H1 (cell line): ENCODE measurements at regions not wholly inside any gene's neighbourhood (a gene's known extent, or its start where the extent isn't known, plus 50 kb on each side); places are given as distances from the start of the nearest gene placed in this dataset.

Experiments
- CTCF ChIA-PET: fragments of 300-600 bp; sonication (Branson Sonifier 250); formaldehyde crosslinking; loops from one replicate; lab custom pipeline; 2021; ENCODE audit not compliant: partially characterized antibody; lab: Charles Lee
- POLR2A ChIA-PET: fragments of 300-600 bp; sonication (Branson Sonifier 250); formaldehyde crosslinking; loops from one replicate; lab custom pipeline; 2021; ENCODE audit warnings: inconsistent platforms; ENCODE audit not compliant: partially characterized antibody; lab: Charles Lee
- DNase-seq, 2 experiments: peaks; one replicate each; pipeline versions ENCODE4 v3.0.0 to v3.0.0-alpha.2; 2010 to 2022; ENCODE audit warnings: low spot score in 2 of 2, low read depth in 1 of 2, mixed read lengths in 1 of 2
- FAIRE-seq: peaks from 2 replicates; lab custom pipeline; 2011; peaks lifted over from hg19 to GRCh38; lab: Jason Lieb, UNC
- H2AFZ ChIP-seq: 2 replicates; pipeline ENCODE4 v1.8.1; 2012; ENCODE audit warnings: low read length, inconsistent platforms
- H2AK5ac ChIP-seq: 2 replicates; pipeline ENCODE4 v1.6.1; 2013; ENCODE audit warnings: low read depth, low read length
- H2BK120ac ChIP-seq: replicated peaks from 2 replicates; pipeline ENCODE3; 2013; ENCODE audit warnings: low read depth, low read length, inconsistent platforms
- H2BK12ac ChIP-seq: 2 replicates; pipeline ENCODE4 v1.6.1; 2013; ENCODE audit warnings: low read depth, low read length
- H2BK15ac ChIP-seq: 2 replicates; pipeline ENCODE4 v1.6.1; 2013; ENCODE audit warnings: low read length
- H2BK20ac ChIP-seq: 2 replicates; pipeline ENCODE4 v1.6.1; 2013; ENCODE audit warnings: low read length
- H2BK5ac ChIP-seq: 2 replicates; pipeline ENCODE4 v1.6.1; 2013; ENCODE audit warnings: low read depth, low read length
- H3K14ac ChIP-seq: 2 replicates; pipeline ENCODE4 v1.6.1; 2013; ENCODE audit warnings: inconsistent platforms; ENCODE audit not compliant: insufficient read length
- H3K18ac ChIP-seq: 2 replicates; pipeline ENCODE4 v1.6.1; 2013; ENCODE audit warnings: low read length; ENCODE audit errors: extremely low read depth
- H3K23ac ChIP-seq: 2 replicates; pipeline ENCODE4 v1.6.1; 2013; ENCODE audit warnings: inconsistent platforms; ENCODE audit not compliant: insufficient read length
- H3K23me2 ChIP-seq: 2 replicates; pipeline ENCODE4 v1.6.1; 2013; ENCODE audit warnings: low read depth, low read length
- H3K27ac ChIP-seq: 2 replicates; pipeline ENCODE4 v1.6.1; 2011; ENCODE audit warnings: low read depth, low read length, inconsistent platforms
- H3K27me3 ChIP-seq, 4 experiments: replicated peaks in 1 of 4; 1 replicate in 1 of 4; 2 replicates in 3 of 4; pipeline versions ENCODE4 v1.6.1 to v1.8.1; 2011 to 2013; ENCODE audit warnings: low read length in 3 of 4, mild to moderate bottlenecking in 3 of 4, inconsistent platforms in 2 of 4, mixed read lengths in 2 of 4, moderate library complexity in 1 of 4; ENCODE audit not compliant: control insufficient read depth in 3 of 4, insufficient read depth in 3 of 4; ENCODE audit errors: extremely low read depth in 1 of 4
- H3K36me3 ChIP-seq, 4 experiments: 2 replicates each; pipeline versions ENCODE4 v1.6.1 to v1.8.1; 2011 to 2013; ENCODE audit warnings: mild to moderate bottlenecking in 4 of 4, low read length in 3 of 4, moderate library complexity in 2 of 4, control low read depth in 1 of 4, inconsistent platforms in 1 of 4; ENCODE audit not compliant: insufficient read depth in 4 of 4, control insufficient read depth in 2 of 4
- H3K4ac ChIP-seq: replicated peaks from 2 replicates; pipeline ENCODE3; 2013; ENCODE audit warnings: low read length, low read depth, mixed read lengths, inconsistent platforms; ENCODE audit not compliant: insufficient read length
- H3K4me1 ChIP-seq, 4 experiments: replicated peaks in 1 of 4; 1 replicate in 1 of 4; 2 replicates in 3 of 4; pipeline versions ENCODE4 v1.6.1 to v1.8.1; 2011 to 2013; ENCODE audit warnings: low read length in 3 of 4, inconsistent platforms in 2 of 4, mixed read lengths in 1 of 4; ENCODE audit not compliant: insufficient read depth in 4 of 4, control insufficient read depth in 3 of 4
- H3K4me2 ChIP-seq, 2 experiments: 2 replicates each; pipeline versions ENCODE4 v1.6.1 to v1.8.1; 2011 to 2013; ENCODE audit warnings: low read depth in 2 of 2, low read length in 2 of 2, control low read depth in 1 of 2, inconsistent platforms in 1 of 2, mild to moderate bottlenecking in 1 of 2; ENCODE audit not compliant: insufficient read depth in 1 of 2
- H3K4me3 ChIP-seq, 4 experiments: fragments of 200-600, 300-600 bp in 1 of 4; sonication (generic), shearing (Covaris generic), sonication (Bioruptor Twin) in 1 of 4; 2 replicates each; pipeline versions ENCODE4 v1.5.1 to v1.8.1; 2011 to 2016; ENCODE audit warnings: low read length in 4 of 4, low read depth in 3 of 4, control low read depth in 2 of 4, inconsistent platforms in 2 of 4, mild to moderate bottlenecking in 2 of 4, mixed read lengths in 1 of 4, moderate library complexity in 1 of 4; ENCODE audit not compliant: insufficient read depth in 2 of 4; ENCODE audit errors: extremely low read depth in 1 of 4
- H3K56ac ChIP-seq: replicated peaks from 2 replicates; pipeline ENCODE3; 2013; ENCODE audit warnings: low read depth, mild to moderate bottlenecking, mixed read lengths, low read length, inconsistent platforms; ENCODE audit not compliant: insufficient read length
- H3K79me1 ChIP-seq: 2 replicates; pipeline ENCODE4 v1.6.1; 2013; ENCODE audit warnings: low read depth, low read length, control low read depth
- H3K79me2 ChIP-seq, 2 experiments: 2 replicates each; pipeline versions ENCODE4 v1.6.1 to v1.8.1; 2012 to 2013; ENCODE audit warnings: low read length in 2 of 2, mild to moderate bottlenecking in 2 of 2, inconsistent platforms in 1 of 2; ENCODE audit not compliant: insufficient read depth in 2 of 2, control insufficient read depth in 1 of 2
- H3K9ac ChIP-seq, 4 experiments: replicated peaks in 1 of 4; 1 replicate in 1 of 4; 2 replicates in 3 of 4; pipeline versions ENCODE4 v1.6.1 to v1.8.1; 2011 to 2013; ENCODE audit warnings: low read depth in 3 of 4, low read length in 3 of 4, control low read depth in 2 of 4, mild to moderate bottlenecking in 2 of 4, moderate library complexity in 2 of 4, inconsistent platforms in 1 of 4; ENCODE audit errors: extremely low read depth in 1 of 4
- H3K9me3 ChIP-seq, 2 experiments: 2 replicates each; pipeline versions ENCODE4 v1.6.1 to v1.8.1; 2012 to 2013; ENCODE audit warnings: mild to moderate bottlenecking in 2 of 2, moderate library complexity in 2 of 2, control low read depth in 1 of 2, inconsistent platforms in 1 of 2, low read depth in 1 of 2, low read length in 1 of 2, mixed read lengths in 1 of 2; ENCODE audit not compliant: insufficient read depth in 2 of 2
- H4K20me1 ChIP-seq, 2 experiments: replicated peaks in 1 of 2; 2 replicates each; pipeline versions ENCODE3 to v1.8.1; 2011 to 2013; ENCODE audit warnings: inconsistent platforms in 2 of 2, low read length in 2 of 2, mild to moderate bottlenecking in 1 of 2; ENCODE audit not compliant: insufficient read depth in 2 of 2, control insufficient read depth in 1 of 2
- H4K5ac ChIP-seq: 2 replicates; pipeline ENCODE4 v1.6.1; 2013; ENCODE audit warnings: low read length, low read depth, mixed read lengths, inconsistent platforms; ENCODE audit not compliant: insufficient read length
- H4K8ac ChIP-seq: 2 replicates; pipeline ENCODE4 v1.8.0; 2013; ENCODE audit warnings: mild to moderate bottlenecking, moderate library complexity, low read length, inconsistent platforms; ENCODE audit not compliant: insufficient read depth; ENCODE audit errors: extremely low read depth
- H4K91ac ChIP-seq: replicated peaks from 2 replicates; pipeline ENCODE3; 2013; ENCODE audit warnings: low read length, mixed read lengths, inconsistent platforms; ENCODE audit not compliant: insufficient read length
- ATF3 ChIP-seq: IDR thresholded peaks from 2 replicates; pipeline ENCODE4 v1.6.1; 2011; ENCODE audit warnings: low read depth, mild to moderate bottlenecking, low read length; ENCODE audit not compliant: insufficient read depth
- BRCA1 ChIP-seq: IDR thresholded peaks from 2 replicates; pipeline ENCODE4 v1.6.1; 2012; ENCODE audit warnings: low read depth, low read length, improper control_type of control experiment
- CBX8 ChIP-seq: fragments of 300-800, 300-1000 bp; sonication (generic); IDR thresholded peaks from 2 replicates; pipeline ENCODE4 v1.7.1; 2016; ENCODE audit warnings: low read depth, low read length, borderline replicate concordance
- CEBPB ChIP-seq: IDR thresholded peaks from 2 replicates; pipeline ENCODE4 v1.6.1; 2012; ENCODE audit warnings: low read depth, low read length
- CREB1 ChIP-seq: IDR thresholded peaks from 2 replicates; pipeline ENCODE4 v1.6.1; 2012; ENCODE audit warnings: inconsistent platforms
- CTBP2 ChIP-seq: IDR thresholded peaks from 2 replicates; pipeline ENCODE4 v1.7.0; 2011; ENCODE audit warnings: borderline replicate concordance, mild to moderate bottlenecking, moderate library complexity, mixed read lengths, low read length; ENCODE audit not compliant: insufficient read depth, insufficient read length
- HDAC6 ChIP-seq: IDR thresholded peaks from one replicate; pipeline ENCODE4 v1.7.1; 2012; ENCODE audit warnings: low read depth, mild to moderate bottlenecking, inconsistent platforms, low read length, moderate library complexity
- JUN ChIP-seq: IDR thresholded peaks from 2 replicates; pipeline ENCODE4 v1.6.1; 2011; ENCODE audit warnings: low read depth, mild to moderate bottlenecking, improper control_type of control experiment, low read length
- KDM4A ChIP-seq: IDR thresholded peaks from one replicate; pipeline ENCODE4 v1.7.1; 2012; ENCODE audit warnings: low read depth, mild to moderate bottlenecking, moderate library complexity, low read length, inconsistent platforms; ENCODE audit not compliant: severe bottlenecking
- KDM5A ChIP-seq: fragments of 200-600 bp; IDR thresholded peaks from 2 replicates; pipeline ENCODE4 v1.7.1; 2012; ENCODE audit warnings: mild to moderate bottlenecking, low read length, inconsistent platforms, mixed read lengths
- POLR2A ChIP-seq, 2 experiments: IDR thresholded peaks; 1 replicate in 1 of 2; 2 replicates in 1 of 2; pipeline ENCODE4 v1.6.1; 2011; ENCODE audit warnings: low read depth in 2 of 2, low read length in 2 of 2, mild to moderate bottlenecking in 2 of 2; ENCODE audit errors: control extremely low read depth in 1 of 2
- SP4 ChIP-seq: IDR thresholded peaks from 2 replicates; pipeline ENCODE4 v1.6.1; 2012; ENCODE audit warnings: low read length, inconsistent platforms
- YY1 ChIP-seq: IDR thresholded peaks from 2 replicates; pipeline ENCODE4 v1.6.1; 2011; ENCODE audit warnings: low read depth, mild to moderate bottlenecking, low read length
- WGBS, 2 experiments: shearing (Covaris generic) in 1 of 2; methylation state at CpG; one replicate each; pipeline versions ENCODE4 v1.1.6 to v1.1.7; 2013 to 2015; ENCODE audit warnings: low lambda C conversion rate in 2 of 2, mixed read lengths in 2 of 2, inconsistent platforms in 1 of 2, low coverage in 1 of 2, missing lambda C conversion rate in 1 of 2; ENCODE audit not compliant: insufficient replicate concordance in 2 of 2, insufficient coverage in 1 of 2, insufficient read length in 1 of 2; ENCODE audit errors: extremely low coverage in 1 of 2, missing lambda C conversion rate in 1 of 2; 5-methylcytosine and 5-hydroxymethylcytosine counted together
- TF ChIP-seq, protein P1 (sequence below): IDR thresholded peaks from 2 replicates; pipeline ENCODE4 v1.6.1; 2012; ENCODE audit warnings: low read length, inconsistent platforms

DNA sequence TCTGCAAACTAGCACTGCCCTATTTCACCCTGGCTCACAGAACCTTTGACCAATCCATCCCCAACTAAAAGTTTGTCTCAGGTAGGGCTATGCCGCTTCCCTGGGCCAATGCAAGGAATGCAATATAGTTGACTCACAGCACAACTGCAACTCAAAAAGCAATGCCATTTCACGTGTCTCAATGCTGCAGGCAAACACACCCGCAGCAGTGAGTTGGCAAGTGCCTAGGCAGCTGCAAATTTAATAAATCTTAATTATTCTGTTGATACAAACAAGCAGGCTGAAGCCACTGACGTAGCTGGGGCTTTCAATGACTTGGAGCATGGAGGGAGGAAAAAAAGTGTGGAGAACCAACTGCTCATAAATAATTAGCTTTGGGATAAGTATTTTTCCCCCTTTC lies 87.9 kb downstream of the SYNE3 start:
- H2BK5ac ChIP-seq: no peak overlapping the region
- no peak overlapping the region for H2BK120ac ChIP-seq
- no peak overlapping the region for H3K14ac ChIP-seq
- no peak overlapping the region for H2BK15ac ChIP-seq
- no peak overlapping the region for H3K9ac ChIP-seq
- no peak overlapping the region for H3K18ac ChIP-seq
- H3K4me2 ChIP-seq: no peak overlapping the region
- H3K23ac ChIP-seq: no peak overlapping the region
- FAIRE-seq (no peak), DNase-seq (no peak)
- H3K79me1 ChIP-seq: no peaks in the 10 kb centered on the region
- no peaks in the 10 kb centered on the region for H3K36me3 ChIP-seq
- no peaks in the 10 kb centered on the region for H3K9me3 ChIP-seq
- H3K23me2 ChIP-seq: no peaks in the 10 kb centered on the region; the same call in 1 of the 2 replicates
- no peak overlapping the region for H3K4me3 ChIP-seq
- H3K27ac ChIP-seq: no peak overlapping the region
- H4K91ac ChIP-seq: no peak overlapping the region
- H4K20me1 ChIP-seq: no peaks in the 10 kb centered on the region
- H2AK5ac ChIP-seq: no peak overlapping the region
- H3K27me3 ChIP-seq: no peaks in the 10 kb centered on the region
- no peak overlapping the region for H2BK20ac ChIP-seq
- H4K8ac ChIP-seq: no peak overlapping the region
- POLR2A ChIA-PET: no interaction called here
- H4K5ac ChIP-seq: no peak overlapping the region
- H3K4ac ChIP-seq: no peak overlapping the region
- WGBS, 2 experiments: 92% methylated on average over 4 of the region's 4 CpGs; no CpG with 5 or more reads in 1 of the 2 experiments
- H3K4me1 ChIP-seq: no peaks in the 10 kb centered on the region
- H3K56ac ChIP-seq: no peak overlapping the region
- CTCF ChIA-PET: interaction anchor here (0.6 to 4.0 kb wide), 8 partner anchors 9 to 755 kb away, joined by 3 to 25 read pairs (median 5); no protein-coding TSS in a partner anchor
- H2BK12ac ChIP-seq: no peak overlapping the region
- no peak overlapping the region for H2AFZ ChIP-seq
- H3K79me2 ChIP-seq: no peaks in the 10 kb centered on the region
- TF ChIP-seq JUN (no peak), ATF3 (no peak), KDM5A (no peak), BRCA1 (no peak), KDM4A (no peak), CEBPB (no peak), SP4 (no peak), CTBP2 (no peak), HDAC6 (no peak), CREB1 (no peak), CBX8 (no peak), YY1 (no peak), POLR2A (IDR thresholded peaks at IDR 0.05; ENCODE audit: control extremely low read depth in 1 of 2, low read depth in 2 of 2, low read length in 2 of 2) (no peak)
- TF ChIP-seq, protein P1, sequence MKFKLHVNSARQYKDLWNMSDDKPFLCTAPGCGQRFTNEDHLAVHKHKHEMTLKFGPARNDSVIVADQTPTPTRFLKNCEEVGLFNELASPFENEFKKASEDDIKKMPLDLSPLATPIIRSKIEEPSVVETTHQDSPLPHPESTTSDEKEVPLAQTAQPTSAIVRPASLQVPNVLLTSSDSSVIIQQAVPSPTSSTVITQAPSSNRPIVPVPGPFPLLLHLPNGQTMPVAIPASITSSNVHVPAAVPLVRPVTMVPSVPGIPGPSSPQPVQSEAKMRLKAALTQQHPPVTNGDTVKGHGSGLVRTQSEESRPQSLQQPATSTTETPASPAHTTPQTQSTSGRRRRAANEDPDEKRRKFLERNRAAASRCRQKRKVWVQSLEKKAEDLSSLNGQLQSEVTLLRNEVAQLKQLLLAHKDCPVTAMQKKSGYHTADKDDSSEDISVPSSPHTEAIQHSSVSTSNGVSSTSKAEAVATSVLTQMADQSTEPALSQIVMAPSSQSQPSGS: no peak
